CD4-positive, alpha-beta T cell treated with Interleukin-1 beta for 1 hour (primary cell): ENCODE measurements at regions not wholly inside any gene's neighbourhood (a gene's known extent, or its start where the extent isn't known, plus 50 kb on each side); places are given as distances from the start of the nearest gene placed in this dataset.

Experiments
- DNase-seq, 2 donors: peaks; one replicate each; pipeline ENCODE4 v3.0.0-alpha.2; 2020 to 2022

- DNase-seq, result no peak
Observed at GRCh38 chr1:229098903-229099578, 171.9 kb upstream of the RAB4A start.

DNA sequence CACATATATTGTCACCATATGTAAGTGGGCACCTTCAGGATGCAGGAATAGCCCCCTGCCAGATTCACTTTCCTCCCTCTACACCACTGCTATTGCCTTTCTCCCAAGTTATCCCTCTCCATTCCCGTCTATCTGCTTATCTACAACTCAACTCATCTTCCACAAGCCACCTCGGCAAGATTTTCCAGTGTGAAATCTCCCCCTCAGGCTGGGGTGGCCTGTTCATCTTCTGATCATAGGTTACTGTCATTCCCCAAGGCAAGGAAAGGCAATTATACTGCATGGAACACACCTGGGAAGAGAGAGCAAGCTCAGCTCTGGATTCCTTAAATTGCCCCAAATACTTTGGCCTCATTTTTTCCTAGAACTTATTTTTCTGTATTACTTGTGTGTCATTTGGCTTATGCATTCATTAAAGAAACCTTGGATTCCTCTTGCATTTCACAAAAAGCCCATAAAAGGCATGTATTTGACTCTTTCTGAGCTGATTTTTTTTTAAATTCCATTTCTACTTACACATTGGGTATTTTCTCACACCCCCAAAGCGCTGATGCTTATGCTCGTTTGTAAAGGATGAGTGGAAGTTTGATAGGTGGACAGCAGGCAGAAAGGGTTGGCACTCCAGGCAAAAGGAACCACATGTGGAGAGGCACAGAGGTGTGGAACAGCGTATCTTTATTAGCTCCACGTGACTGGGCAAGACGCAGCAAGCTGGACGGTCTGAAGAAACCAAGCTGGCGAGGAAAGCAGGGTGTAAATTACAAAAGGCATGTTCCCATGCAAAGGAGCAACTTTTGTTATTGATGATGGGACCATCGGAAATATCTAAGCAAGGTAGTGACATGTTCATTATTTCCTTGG is 169.7 kb upstream of the RAB4A start:
- DNase-seq, result no peak

GRCh38 chr1:229102741-229103391 is 168.0 kb upstream of the RAB4A start:
- no peak for DNase-seq

- DNase-seq, result no peak
Observed at GRCh38 chr1:229104654-229105053, 166.3 kb upstream of the RAB4A start.

DNA sequence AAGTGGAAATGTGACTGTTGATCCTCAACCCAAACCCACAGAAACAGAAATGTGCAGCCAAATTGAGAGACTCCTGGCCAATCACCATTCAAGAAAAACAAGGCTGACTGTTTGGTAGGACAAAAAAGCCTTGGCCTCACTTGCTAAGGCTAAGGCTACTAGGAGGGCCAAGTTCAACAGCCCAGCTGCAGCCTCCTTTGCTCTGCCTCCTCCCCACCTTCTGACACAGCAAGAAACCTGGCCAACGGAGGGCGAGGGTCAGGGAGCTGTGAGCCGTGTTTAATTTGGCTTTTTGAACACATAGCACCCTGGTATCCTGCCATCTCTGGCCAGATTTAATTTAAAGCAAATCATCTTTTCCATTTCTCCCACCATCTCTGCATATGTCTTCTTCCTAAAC is 165.8 kb upstream of the RAB4A start:
- DNase-seq, result no peak

DNA sequence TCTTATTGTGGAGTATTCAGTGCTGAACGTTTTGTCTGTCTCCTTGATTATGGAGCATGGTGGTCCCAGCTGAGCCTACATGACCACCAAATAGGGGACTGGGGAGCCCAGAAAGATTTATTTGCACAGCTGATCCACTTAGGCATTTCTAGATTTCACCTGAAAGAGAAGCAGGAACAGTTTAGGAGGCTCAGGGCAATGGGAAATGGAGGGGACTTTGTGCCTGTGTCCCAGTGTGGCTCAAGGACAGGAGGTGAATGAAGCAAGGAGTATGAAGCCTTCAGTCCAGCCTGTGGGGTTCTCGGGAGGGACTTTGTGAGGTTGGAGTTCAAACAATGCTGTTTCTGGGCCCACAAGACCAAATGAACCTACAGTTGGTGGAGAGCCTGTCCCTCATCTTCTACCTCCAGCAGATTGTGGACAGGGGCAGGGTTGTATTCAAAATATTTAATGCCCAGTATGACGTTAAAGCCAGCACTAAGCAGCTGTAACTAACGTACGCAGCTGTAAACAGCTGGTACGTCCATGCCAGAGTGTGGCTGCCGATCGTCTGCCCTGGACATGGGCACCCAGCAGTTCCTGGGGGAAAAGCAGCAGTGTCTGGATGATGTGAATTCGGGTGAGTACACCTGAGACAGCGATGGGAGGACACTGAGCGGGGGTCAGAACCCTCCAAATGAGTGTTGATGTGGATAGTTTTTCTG is 164.9 kb upstream of the RAB4A start:
- no peak for DNase-seq

- no peak for DNase-seq
Observed at GRCh38 chr1:229106526-229107125, 164.3 kb upstream of the RAB4A start.

- no peak for DNase-seq
Observed at GRCh38 chr1:229107304-229107815, 163.6 kb upstream of the RAB4A start.

GRCh38 chr1:229107972-229108371 is 162.9 kb upstream of the RAB4A start:
- no peak for DNase-seq

GRCh38 chr1:229108598-229109201 is 162.2 kb upstream of the RAB4A start:
- no peak for DNase-seq

GRCh38 chr1:229109320-229109761 is 161.6 kb upstream of the RAB4A start:
- no peak for DNase-seq

GRCh38 chr1:229110986-229111385 is 159.9 kb upstream of the RAB4A start:
- DNase-seq, result no peak

GRCh38 chr1:229111703-229112319 is 159.1 kb upstream of the RAB4A start:
- no peak for DNase-seq

DNA sequence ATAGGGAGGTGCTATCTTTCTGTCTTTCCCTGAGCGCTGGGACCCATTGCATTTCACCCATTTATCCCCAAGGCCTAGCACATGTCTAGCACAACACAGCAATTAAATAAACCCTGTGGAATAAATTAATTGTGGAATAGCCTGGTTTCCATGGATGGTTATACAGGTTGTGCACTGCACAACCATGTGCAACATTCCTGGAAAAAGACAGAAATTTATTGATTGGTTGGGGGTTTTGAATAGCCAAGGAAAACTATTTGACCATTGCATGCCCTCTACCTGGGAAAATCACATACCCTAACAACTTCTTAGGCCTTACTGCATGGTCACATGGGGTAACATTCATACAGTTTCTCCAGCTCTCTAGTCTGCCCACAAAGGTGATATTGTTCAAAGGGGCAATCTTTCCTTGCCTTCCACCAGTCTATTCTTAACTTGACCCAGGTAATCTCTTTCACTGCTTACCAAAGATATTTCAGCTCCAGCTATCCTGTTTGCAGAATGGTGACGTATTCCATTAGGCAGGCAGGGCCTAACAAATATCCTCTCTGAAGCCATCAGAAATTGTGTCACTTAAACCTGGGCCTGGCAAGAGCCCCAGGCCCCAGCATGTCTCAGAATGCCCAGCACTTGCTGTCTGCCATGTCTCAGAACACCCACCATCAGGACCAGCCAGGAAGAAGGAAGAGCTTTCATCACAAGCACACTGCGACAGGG is 157.9 kb upstream of the RAB4A start:
- DNase-seq, result no peak

GRCh38 chr1:229114315-229114714 is 156.6 kb upstream of the RAB4A start:
- no peak for DNase-seq

- DNase-seq, result no peak
Observed at GRCh38 chr1:229114850-229115365, 156.0 kb upstream of the RAB4A start.

DNA sequence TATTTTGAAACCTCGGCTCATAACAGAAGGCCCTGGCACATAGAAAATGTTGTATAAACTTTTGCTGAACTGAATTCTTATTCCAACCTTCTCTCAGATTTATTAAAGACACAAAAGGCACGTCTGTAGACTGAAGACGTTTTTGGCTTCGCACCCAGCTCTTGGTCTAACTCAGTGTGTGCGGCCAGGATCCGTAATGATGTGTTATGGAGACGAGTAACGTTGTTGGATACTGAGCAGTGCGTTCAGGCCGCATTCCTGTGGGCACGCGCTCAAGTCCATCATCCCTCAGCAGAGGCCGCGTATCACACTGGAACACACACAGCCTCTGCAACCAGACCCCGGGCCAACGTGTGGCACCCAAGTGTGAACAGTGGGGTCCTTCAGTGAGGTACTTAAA is 154.8 kb upstream of the RAB4A start:
- no peak for DNase-seq

GRCh38 chr1:229117664-229118300 is 153.1 kb upstream of the RAB4A start:
- DNase-seq, result no peak

GRCh38 chr1:229118477-229119061 is 152.3 kb upstream of the RAB4A start:
- no peak for DNase-seq

DNA sequence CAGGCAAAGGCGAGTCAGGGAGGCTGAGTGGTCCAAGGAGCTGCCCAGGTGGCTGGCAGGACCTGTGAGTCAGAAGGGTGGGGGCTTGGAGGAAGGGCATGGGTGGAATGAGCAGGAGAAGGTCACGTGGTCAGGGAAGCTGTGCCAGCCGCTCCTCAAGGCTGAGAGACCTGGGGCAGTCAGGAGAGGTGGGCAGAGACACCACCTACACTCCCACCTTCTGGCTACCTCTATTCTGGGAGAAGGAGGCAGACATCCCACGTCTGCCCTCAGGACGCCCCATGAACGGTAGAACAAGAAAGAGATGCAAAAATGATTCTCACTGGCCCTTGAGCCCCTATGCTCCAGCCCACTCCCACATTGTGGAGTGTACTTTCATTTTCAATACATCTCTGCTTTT is 151.8 kb upstream of the RAB4A start:
- DNase-seq, result no peak
